SK-N-SH treated with all-trans-retinoic acid at 6 μM for 48 hours (cell line): ENCODE measurements at regions not wholly inside any gene's neighbourhood (a gene's known extent, or its start where the extent isn't known, plus 50 kb on each side); places are given as distances from the start of the nearest gene placed in this dataset.

ENCODE experiments used
- ATAC-seq: fragments of 200-7000 bp; cut with Tn5 transposase; 3 replicates; pipeline ENCODE4 v1.9.1; 2020; ENCODE audit warnings: mild to moderate bottlenecking, moderate library complexity
- ARNTL ChIP-seq: fragments of 450-650 bp; formaldehyde crosslinking; IDR thresholded peaks from 2 replicates; pipeline ENCODE4 v1.5.0; 2020; ENCODE audit warnings: low read depth, mild to moderate bottlenecking, moderate library complexity, borderline replicate concordance
- BACH2 ChIP-seq: fragments of 250-450 bp; sonication (Bioruptor Pico); IDR thresholded peaks from 2 replicates; pipeline ENCODE4 v1.9.0; 2021; ENCODE audit warnings: mild to moderate bottlenecking, borderline replicate concordance
- CREB5 ChIP-seq: fragments of 250-450 bp; sonication (Bioruptor Pico); IDR thresholded peaks from 2 replicates; pipeline ENCODE4 v1.5.1; 2020; ENCODE audit warnings: low read depth, mild to moderate bottlenecking, moderate library complexity
- CSRNP3 ChIP-seq: fragments of 250-450 bp; sonication (Bioruptor Pico); IDR thresholded peaks from 2 replicates; pipeline ENCODE4 v1.5.1; 2021; ENCODE audit warnings: mild to moderate bottlenecking, moderate library complexity
- ESRRG ChIP-seq: fragments of 250-450 bp; sonication (Bioruptor Pico); IDR thresholded peaks from 2 replicates; pipeline ENCODE4 v1.6.1; 2021; ENCODE audit warnings: mild to moderate bottlenecking
- GLIS3 ChIP-seq: fragments of 250-450 bp; sonication (Bioruptor Pico); IDR thresholded peaks from 2 replicates; pipeline ENCODE4 v1.5.0; 2020; ENCODE audit warnings: mild to moderate bottlenecking, moderate library complexity
- ISL1 ChIP-seq: fragments of 250-450 bp; sonication (Bioruptor Pico); IDR thresholded peaks from 2 replicates; pipeline ENCODE4 v2.1.2; 2022; ENCODE audit warnings: mild to moderate bottlenecking, moderate library complexity
- OSR1 ChIP-seq: fragments of 250-450 bp; sonication (Bioruptor Pico); IDR thresholded peaks from 2 replicates; pipeline ENCODE4 v1.8.0; 2022; ENCODE audit warnings: moderate library complexity, mild to moderate bottlenecking, inconsistent platforms
- PATZ1 ChIP-seq: fragments of 250-450 bp; sonication (Bioruptor Pico); IDR thresholded peaks from 2 replicates; pipeline ENCODE4 v1.8.0; 2020; ENCODE audit warnings: mild to moderate bottlenecking, moderate library complexity, borderline replicate concordance
- PPARA ChIP-seq: fragments of 250-450 bp; sonication (Bioruptor Pico); IDR thresholded peaks from 2 replicates; pipeline ENCODE4 v1.5.0; 2020; ENCODE audit warnings: mild to moderate bottlenecking, borderline replicate concordance
- RARB ChIP-seq: fragments of 250-450 bp; sonication (Bioruptor Pico); IDR thresholded peaks from 2 replicates; pipeline ENCODE4 v1.8.0; 2021; ENCODE audit warnings: mild to moderate bottlenecking, moderate library complexity
- TCF4 ChIP-seq: fragments of 250-450 bp; sonication (Bioruptor Pico); IDR thresholded peaks from 2 replicates; pipeline ENCODE4 v1.8.0; 2021; ENCODE audit warnings: mild to moderate bottlenecking, moderate library complexity, borderline replicate concordance
- TOX ChIP-seq: fragments of 250-450 bp; sonication (Bioruptor Pico); IDR thresholded peaks from 2 replicates; pipeline ENCODE4 v1.8.0; 2021; ENCODE audit warnings: mild to moderate bottlenecking, moderate library complexity, borderline replicate concordance
- TSHZ2 ChIP-seq: fragments of 250-450 bp; sonication (Bioruptor Pico); IDR thresholded peaks from 2 replicates; pipeline ENCODE4 v1.5.0; 2020; ENCODE audit warnings: mild to moderate bottlenecking, moderate library complexity
- ZC3H10 ChIP-seq: fragments of 250-450 bp; sonication (Bioruptor Pico); IDR thresholded peaks from 2 replicates; pipeline ENCODE4 v1.5.1; 2021; ENCODE audit warnings: mild to moderate bottlenecking, moderate library complexity
- ZFP3 ChIP-seq: fragments of 250-450 bp; sonication (Bioruptor Pico); IDR thresholded peaks from 2 replicates; pipeline ENCODE4 v1.5.0; 2020; ENCODE audit warnings: mild to moderate bottlenecking, moderate library complexity
- ZNF70 ChIP-seq: fragments of 450-650 bp; formaldehyde crosslinking; IDR thresholded peaks from 2 replicates; pipeline ENCODE4 v1.5.0; 2020; ENCODE audit warnings: mild to moderate bottlenecking, moderate library complexity
- ZNF8 ChIP-seq: fragments of 450-650 bp; formaldehyde crosslinking; IDR thresholded peaks from 2 replicates; pipeline ENCODE4 v1.5.0; 2020; ENCODE audit warnings: mild to moderate bottlenecking, moderate library complexity

- no peak for TF ChIP-seq PATZ1 (CRISPR knock-in tag)
- no peak for TF ChIP-seq ISL1 (CRISPR knock-in tag)
- no peak for TF ChIP-seq OSR1 (CRISPR knock-in tag)
Measured at GRCh38 chr6:40331545-40331944, 255.6 kb downstream of the LRFN2 start (continued).

GRCh38 chr6:40330301-40330721 lies 256.9 kb downstream of the LRFN2 start:
- TF ChIP-seq GLIS3 (CRISPR knock-in tag) (no peak), RARB (CRISPR knock-in tag) (no peak), ZNF8 (CRISPR knock-in tag) (no peak), PPARA (CRISPR knock-in tag) (no peak), OSR1 (CRISPR knock-in tag) (no peak), ZC3H10 (CRISPR knock-in tag) (no peak), ISL1 (CRISPR knock-in tag) (no peak), TCF4 (CRISPR knock-in tag) (no peak), PATZ1 (CRISPR knock-in tag) (no peak), ZFP3 (CRISPR knock-in tag) (no peak), ZNF70 (CRISPR knock-in tag) (no peak), TSHZ2 (CRISPR knock-in tag) (no peak), BACH2 (CRISPR knock-in tag) (no peak), CREB5 (CRISPR knock-in tag) (no peak), TOX (CRISPR knock-in tag) (no peak), ESRRG (CRISPR knock-in tag) (no peak), CSRNP3 (no peak), ARNTL (CRISPR knock-in tag) (no peak)
- ATAC-seq = no peak

GRCh38 chr6:40328986-40329545 lies 258.1 kb downstream of the LRFN2 start:
- ATAC-seq = no peak

More at GRCh38 chr6:40328986-40329545, 258.1 kb downstream of the LRFN2 start:
- TF ChIP-seq PATZ1 (CRISPR knock-in tag) (no peak), TOX (CRISPR knock-in tag) (no peak), ZNF70 (CRISPR knock-in tag) (no peak), ZFP3 (CRISPR knock-in tag) (no peak)
